H1 (cell line): ENCODE measurements at regions not wholly inside any gene's neighbourhood (a gene's known extent, or its start where the extent isn't known, plus 50 kb on each side); places are given as distances from the start of the nearest gene placed in this dataset.

ENCODE experiments used
- CTCF ChIA-PET: fragments of 300-600 bp; sonication (Branson Sonifier 250); formaldehyde crosslinking; loops from one replicate; lab custom pipeline; 2021; ENCODE audit not compliant: partially characterized antibody; lab: Charles Lee
- POLR2A ChIA-PET: fragments of 300-600 bp; sonication (Branson Sonifier 250); formaldehyde crosslinking; loops from one replicate; lab custom pipeline; 2021; ENCODE audit warnings: inconsistent platforms; ENCODE audit not compliant: partially characterized antibody; lab: Charles Lee
- DNase-seq, 2 experiments: peaks; one replicate each; pipeline versions ENCODE4 v3.0.0 to v3.0.0-alpha.2; 2010 to 2022; ENCODE audit warnings: low spot score in 2 of 2, low read depth in 1 of 2, mixed read lengths in 1 of 2
- FAIRE-seq: peaks from 2 replicates; lab custom pipeline; 2011; peaks lifted over from hg19 to GRCh38; lab: Jason Lieb, UNC
- H2AFZ ChIP-seq: 2 replicates; pipeline ENCODE4 v1.8.1; 2012; ENCODE audit warnings: low read length, inconsistent platforms
- H2AK5ac ChIP-seq: 2 replicates; pipeline ENCODE4 v1.6.1; 2013; ENCODE audit warnings: low read depth, low read length
- H2BK120ac ChIP-seq: replicated peaks from 2 replicates; pipeline ENCODE3; 2013; ENCODE audit warnings: low read depth, low read length, inconsistent platforms
- H2BK12ac ChIP-seq: 2 replicates; pipeline ENCODE4 v1.6.1; 2013; ENCODE audit warnings: low read depth, low read length
- H2BK15ac ChIP-seq: 2 replicates; pipeline ENCODE4 v1.6.1; 2013; ENCODE audit warnings: low read length
- H2BK20ac ChIP-seq: 2 replicates; pipeline ENCODE4 v1.6.1; 2013; ENCODE audit warnings: low read length
- H2BK5ac ChIP-seq: 2 replicates; pipeline ENCODE4 v1.6.1; 2013; ENCODE audit warnings: low read depth, low read length
- H3K14ac ChIP-seq: 2 replicates; pipeline ENCODE4 v1.6.1; 2013; ENCODE audit warnings: inconsistent platforms; ENCODE audit not compliant: insufficient read length
- H3K18ac ChIP-seq: 2 replicates; pipeline ENCODE4 v1.6.1; 2013; ENCODE audit warnings: low read length; ENCODE audit errors: extremely low read depth
- H3K23ac ChIP-seq: 2 replicates; pipeline ENCODE4 v1.6.1; 2013; ENCODE audit warnings: inconsistent platforms; ENCODE audit not compliant: insufficient read length
- H3K23me2 ChIP-seq: 2 replicates; pipeline ENCODE4 v1.6.1; 2013; ENCODE audit warnings: low read depth, low read length
- H3K27ac ChIP-seq: 2 replicates; pipeline ENCODE4 v1.6.1; 2011; ENCODE audit warnings: low read depth, low read length, inconsistent platforms
- H3K27me3 ChIP-seq, 4 experiments: replicated peaks in 1 of 4; 1 replicate in 1 of 4; 2 replicates in 3 of 4; pipeline versions ENCODE4 v1.6.1 to v1.8.1; 2011 to 2013; ENCODE audit warnings: low read length in 3 of 4, mild to moderate bottlenecking in 3 of 4, inconsistent platforms in 2 of 4, mixed read lengths in 2 of 4, moderate library complexity in 1 of 4; ENCODE audit not compliant: control insufficient read depth in 3 of 4, insufficient read depth in 3 of 4; ENCODE audit errors: extremely low read depth in 1 of 4
- H3K36me3 ChIP-seq, 4 experiments: 2 replicates each; pipeline versions ENCODE4 v1.6.1 to v1.8.1; 2011 to 2013; ENCODE audit warnings: mild to moderate bottlenecking in 4 of 4, low read length in 3 of 4, moderate library complexity in 2 of 4, control low read depth in 1 of 4, inconsistent platforms in 1 of 4; ENCODE audit not compliant: insufficient read depth in 4 of 4, control insufficient read depth in 2 of 4
- H3K4ac ChIP-seq: replicated peaks from 2 replicates; pipeline ENCODE3; 2013; ENCODE audit warnings: low read length, low read depth, mixed read lengths, inconsistent platforms; ENCODE audit not compliant: insufficient read length
- H3K4me1 ChIP-seq, 4 experiments: replicated peaks in 1 of 4; 1 replicate in 1 of 4; 2 replicates in 3 of 4; pipeline versions ENCODE4 v1.6.1 to v1.8.1; 2011 to 2013; ENCODE audit warnings: low read length in 3 of 4, inconsistent platforms in 2 of 4, mixed read lengths in 1 of 4; ENCODE audit not compliant: insufficient read depth in 4 of 4, control insufficient read depth in 3 of 4
- H3K4me2 ChIP-seq, 2 experiments: 2 replicates each; pipeline versions ENCODE4 v1.6.1 to v1.8.1; 2011 to 2013; ENCODE audit warnings: low read depth in 2 of 2, low read length in 2 of 2, control low read depth in 1 of 2, inconsistent platforms in 1 of 2, mild to moderate bottlenecking in 1 of 2; ENCODE audit not compliant: insufficient read depth in 1 of 2
- H3K4me3 ChIP-seq, 4 experiments: fragments of 200-600, 300-600 bp in 1 of 4; sonication (generic), shearing (Covaris generic), sonication (Bioruptor Twin) in 1 of 4; 2 replicates each; pipeline versions ENCODE4 v1.5.1 to v1.8.1; 2011 to 2016; ENCODE audit warnings: low read length in 4 of 4, low read depth in 3 of 4, control low read depth in 2 of 4, inconsistent platforms in 2 of 4, mild to moderate bottlenecking in 2 of 4, mixed read lengths in 1 of 4, moderate library complexity in 1 of 4; ENCODE audit not compliant: insufficient read depth in 2 of 4; ENCODE audit errors: extremely low read depth in 1 of 4
- H3K56ac ChIP-seq: replicated peaks from 2 replicates; pipeline ENCODE3; 2013; ENCODE audit warnings: low read depth, mild to moderate bottlenecking, mixed read lengths, low read length, inconsistent platforms; ENCODE audit not compliant: insufficient read length
- H3K79me1 ChIP-seq: 2 replicates; pipeline ENCODE4 v1.6.1; 2013; ENCODE audit warnings: low read depth, low read length, control low read depth
- H3K79me2 ChIP-seq, 2 experiments: 2 replicates each; pipeline versions ENCODE4 v1.6.1 to v1.8.1; 2012 to 2013; ENCODE audit warnings: low read length in 2 of 2, mild to moderate bottlenecking in 2 of 2, inconsistent platforms in 1 of 2; ENCODE audit not compliant: insufficient read depth in 2 of 2, control insufficient read depth in 1 of 2
- H3K9ac ChIP-seq, 4 experiments: replicated peaks in 1 of 4; 1 replicate in 1 of 4; 2 replicates in 3 of 4; pipeline versions ENCODE4 v1.6.1 to v1.8.1; 2011 to 2013; ENCODE audit warnings: low read depth in 3 of 4, low read length in 3 of 4, control low read depth in 2 of 4, mild to moderate bottlenecking in 2 of 4, moderate library complexity in 2 of 4, inconsistent platforms in 1 of 4; ENCODE audit errors: extremely low read depth in 1 of 4
- H3K9me3 ChIP-seq, 2 experiments: 2 replicates each; pipeline versions ENCODE4 v1.6.1 to v1.8.1; 2012 to 2013; ENCODE audit warnings: mild to moderate bottlenecking in 2 of 2, moderate library complexity in 2 of 2, control low read depth in 1 of 2, inconsistent platforms in 1 of 2, low read depth in 1 of 2, low read length in 1 of 2, mixed read lengths in 1 of 2; ENCODE audit not compliant: insufficient read depth in 2 of 2
- H4K20me1 ChIP-seq, 2 experiments: replicated peaks in 1 of 2; 2 replicates each; pipeline versions ENCODE3 to v1.8.1; 2011 to 2013; ENCODE audit warnings: inconsistent platforms in 2 of 2, low read length in 2 of 2, mild to moderate bottlenecking in 1 of 2; ENCODE audit not compliant: insufficient read depth in 2 of 2, control insufficient read depth in 1 of 2
- H4K5ac ChIP-seq: 2 replicates; pipeline ENCODE4 v1.6.1; 2013; ENCODE audit warnings: low read length, low read depth, mixed read lengths, inconsistent platforms; ENCODE audit not compliant: insufficient read length
- H4K8ac ChIP-seq: 2 replicates; pipeline ENCODE4 v1.8.0; 2013; ENCODE audit warnings: mild to moderate bottlenecking, moderate library complexity, low read length, inconsistent platforms; ENCODE audit not compliant: insufficient read depth; ENCODE audit errors: extremely low read depth
- H4K91ac ChIP-seq: replicated peaks from 2 replicates; pipeline ENCODE3; 2013; ENCODE audit warnings: low read length, mixed read lengths, inconsistent platforms; ENCODE audit not compliant: insufficient read length
- BRCA1 ChIP-seq: IDR thresholded peaks from 2 replicates; pipeline ENCODE4 v1.6.1; 2012; ENCODE audit warnings: low read depth, low read length, improper control_type of control experiment
- CREB1 ChIP-seq: IDR thresholded peaks from 2 replicates; pipeline ENCODE4 v1.6.1; 2012; ENCODE audit warnings: inconsistent platforms
- CTBP2 ChIP-seq: IDR thresholded peaks from 2 replicates; pipeline ENCODE4 v1.7.0; 2011; ENCODE audit warnings: borderline replicate concordance, mild to moderate bottlenecking, moderate library complexity, mixed read lengths, low read length; ENCODE audit not compliant: insufficient read depth, insufficient read length
- EP300 ChIP-seq, 2 experiments: IDR thresholded peaks; 1 replicate in 1 of 2; 2 replicates in 1 of 2; pipeline ENCODE4 v1.6.1; 2011 to 2012; ENCODE audit warnings: low read depth in 2 of 2, low read length in 2 of 2, mild to moderate bottlenecking in 2 of 2, borderline replicate concordance in 1 of 2, inconsistent platforms in 1 of 2, moderate library complexity in 1 of 2
- FOSL1 ChIP-seq: IDR thresholded peaks from 2 replicates; pipeline ENCODE4 v1.6.1; 2011; ENCODE audit warnings: mild to moderate bottlenecking, low read depth, low read length, moderate library complexity; ENCODE audit not compliant: insufficient read depth
- JUND ChIP-seq: IDR thresholded peaks from 2 replicates; pipeline ENCODE4 v1.6.1; 2011; ENCODE audit warnings: mild to moderate bottlenecking, improper control_type of control experiment, low read length
- KDM5A ChIP-seq: fragments of 200-600 bp; IDR thresholded peaks from 2 replicates; pipeline ENCODE4 v1.7.1; 2012; ENCODE audit warnings: mild to moderate bottlenecking, low read length, inconsistent platforms, mixed read lengths
- MAFK ChIP-seq: IDR thresholded peaks from 2 replicates; pipeline ENCODE4 v1.6.1; 2012; ENCODE audit warnings: low read depth, mild to moderate bottlenecking, improper control_type of control experiment, low read length
- RFX5 ChIP-seq: IDR thresholded peaks from 2 replicates; pipeline ENCODE4 v1.6.1; 2011; ENCODE audit warnings: low read depth, low read length, improper control_type of control experiment, borderline replicate concordance
- RXRA ChIP-seq: IDR thresholded peaks from 2 replicates; pipeline ENCODE4 v1.6.1; 2011; ENCODE audit warnings: low read depth, mild to moderate bottlenecking, low read length, moderate library complexity; ENCODE audit not compliant: insufficient read depth
- SAP30 ChIP-seq: fragments of 300-600 bp; sonication (generic); IDR thresholded peaks from 2 replicates; pipeline ENCODE4 v1.7.1; 2012; ENCODE audit warnings: low read length, moderate library complexity, mild to moderate bottlenecking, inconsistent platforms; ENCODE audit not compliant: insufficient read depth, insufficient replicate concordance
- SIN3A ChIP-seq, 2 experiments: IDR thresholded peaks in 1 of 2; conservative IDR thresholded peaks in 1 of 2; 2 replicates each; pipeline ENCODE4 v1.6.1; 2011 to 2012; ENCODE audit warnings: low read length in 2 of 2, improper control_type of control experiment in 1 of 2, low read depth in 1 of 2, mild to moderate bottlenecking in 1 of 2
- SP2 ChIP-seq: IDR thresholded peaks from 2 replicates; pipeline ENCODE4 v1.6.1; 2012; ENCODE audit warnings: mild to moderate bottlenecking, low read length, inconsistent platforms
- SP4 ChIP-seq: IDR thresholded peaks from 2 replicates; pipeline ENCODE4 v1.6.1; 2012; ENCODE audit warnings: low read length, inconsistent platforms
- TBP ChIP-seq: IDR thresholded peaks from 2 replicates; pipeline ENCODE4 v1.6.1; 2011; ENCODE audit warnings: low read depth, low read length, improper control_type of control experiment
- WGBS, 2 experiments: shearing (Covaris generic) in 1 of 2; methylation state at CpG; one replicate each; pipeline versions ENCODE4 v1.1.6 to v1.1.7; 2013 to 2015; ENCODE audit warnings: low lambda C conversion rate in 2 of 2, mixed read lengths in 2 of 2, inconsistent platforms in 1 of 2, low coverage in 1 of 2, missing lambda C conversion rate in 1 of 2; ENCODE audit not compliant: insufficient replicate concordance in 2 of 2, insufficient coverage in 1 of 2, insufficient read length in 1 of 2; ENCODE audit errors: extremely low coverage in 1 of 2, missing lambda C conversion rate in 1 of 2; 5-methylcytosine and 5-hydroxymethylcytosine counted together

GRCh38 chr1:29774355-29774754, 538.0 kb downstream of the PTPRU start:
- no peak for FAIRE-seq
- Histone ChIP-seq H3K23ac (no peak overlapping the region), H4K20me1 (no peaks in the 10 kb centered on the region), H3K56ac (no peak overlapping the region), H4K91ac (no peak overlapping the region), H2BK20ac (no peak overlapping the region), H2BK5ac (no peak overlapping the region), H4K5ac (no peak overlapping the region), H3K4ac (no peak overlapping the region), H3K27ac (no peak overlapping the region), H3K27me3 (peaks cover 0 to 1% (median 0%) of the 10 kb centered on the region in 4 experiments; a peak in 2 of 7 replicates), H3K79me2 (no peaks in the 10 kb centered on the region), H3K9me3 (no peaks in the 10 kb centered on the region), H3K9ac (no peak overlapping the region), H3K18ac (no peak overlapping the region), H3K4me2 (no peak overlapping the region), H2AFZ (no peak overlapping the region), H2BK12ac (no peak overlapping the region), H3K14ac (no peak overlapping the region), H2BK120ac (no peak overlapping the region), H3K23me2 (no peaks in the 10 kb centered on the region), H3K4me1 (no peaks in the 10 kb centered on the region), H3K4me3 (no peak overlapping the region), H4K8ac (no peak overlapping the region), H2BK15ac (no peak overlapping the region), H3K36me3 (no peaks in the 10 kb centered on the region), H3K79me1 (no peaks in the 10 kb centered on the region), H2AK5ac (no peak overlapping the region)
- POLR2A ChIA-PET: no interaction called here
- WGBS, 2 experiments: 93% methylated on average over 2 of the region's 2 CpGs; no CpG with 5 or more reads in 1 of the 2 experiments
- no peak for DNase-seq
- CTCF ChIA-PET: no interaction called here
- no peak for TF ChIP-seq TBP
- TF ChIP-seq SIN3A (conservative IDR thresholded peaks at IDR 0.05 in 1 of 2, IDR thresholded peaks at IDR 0.05 in 1 of 2; ENCODE audit: low read depth in 1 of 2, low read length in 2 of 2): no peak
- no peak for TF ChIP-seq CREB1
- no peak for TF ChIP-seq EP300 (IDR thresholded peaks at IDR 0.05; ENCODE audit: borderline replicate concordance in 1 of 2, low read depth in 2 of 2, low read length in 2 of 2)
- TF ChIP-seq CTBP2: no peak
- no peak for TF ChIP-seq MAFK
- TF ChIP-seq JUND: no peak
- no peak for TF ChIP-seq SP4
- no peak for TF ChIP-seq FOSL1
- TF ChIP-seq BRCA1: no peak
- no peak for TF ChIP-seq RFX5
- no peak for TF ChIP-seq KDM5A
- TF ChIP-seq RXRA: no peak
- no peak for TF ChIP-seq SAP30
- no peak for TF ChIP-seq SP2
